ENCODE measurements at regions not wholly inside any gene's neighbourhood (a gene's known extent, or its start where the extent isn't known, plus 50 kb on each side); places are given as distances from the start of the nearest gene placed in this dataset.

DNA sequence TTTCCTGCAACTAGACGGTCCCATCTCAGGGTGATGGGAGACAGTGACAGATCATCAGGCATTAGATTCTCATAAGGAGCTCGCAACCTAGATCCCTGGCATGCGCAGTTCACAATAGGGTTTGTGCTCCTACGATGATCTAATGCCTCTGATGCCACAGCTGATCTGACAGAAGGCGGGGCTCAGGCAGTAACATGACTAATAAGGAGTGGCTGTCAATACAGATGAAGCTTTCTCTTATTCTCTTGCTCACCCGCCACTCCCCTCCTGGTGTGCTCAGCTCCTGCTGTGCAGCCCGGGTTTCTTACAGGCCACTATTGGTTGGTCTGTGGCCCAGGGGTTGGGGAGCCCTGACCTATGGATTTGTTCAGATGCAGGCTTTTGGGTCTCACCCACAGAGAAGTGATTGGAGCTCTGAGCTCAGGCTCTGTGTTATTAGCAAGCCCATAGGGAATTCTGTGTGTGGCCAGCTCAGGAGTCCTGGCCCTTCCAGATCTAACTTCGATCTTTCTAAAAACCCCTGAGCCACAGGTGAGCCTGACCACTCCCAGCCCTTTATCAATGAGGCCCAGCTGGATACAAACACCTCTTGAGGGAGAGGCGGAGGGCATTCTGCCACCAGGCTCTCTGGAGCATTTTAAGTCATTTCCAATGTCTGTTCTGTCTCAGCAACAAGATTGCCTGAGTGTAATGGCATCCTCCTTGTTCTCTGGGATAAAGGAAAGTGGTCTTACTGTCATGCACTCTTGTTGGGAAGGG lies 351.8 kb downstream of the BUD13 start:
- TF ChIP-seq TCF12 (IDR thresholded peaks at IDR 0.05) = no peak
- no peak for TF ChIP-seq MEF2A (IDR thresholded peaks at IDR 0.05; ENCODE audit: borderline replicate concordance, low read depth)
- H3K4me3 ChIP-seq (ENCODE audit: low read depth in 2 of 2, low read length in 1 of 2) = no peak overlapping the region
- CTCF ChIA-PET = interaction anchor here (0.8 to 10.9 kb wide), 8 partner anchors 31 to 221 kb away, joined by 3 to 109 read pairs (median 4); no protein-coding TSS in a partner anchor

GRCh38 chr11:116420030-116420429 lies 352.8 kb downstream of the BUD13 start:
- Histone ChIP-seq H4K20me1 (ENCODE audit: insufficient read depth) (no peaks in the 10 kb centered on the region), H3K27ac (ENCODE audit: low read depth in 2 of 2, low read length in 1 of 2) (peak overlapping the region in 1 of 2 experiments; percentile 100; a peak in 2 of 4 replicates), H3K9me3 (no peaks in the 10 kb centered on the region), H3K36me3 (replicated peaks in 1 of 2; ENCODE audit: control insufficient read depth in 1 of 2, insufficient read depth in 2 of 2, low read length in 1 of 2) (no peaks in the 10 kb centered on the region), H3K27me3 (ENCODE audit: insufficient read depth) (no peaks in the 10 kb centered on the region), H2AFZ (ENCODE audit: low read depth) (no peak overlapping the region), H3K79me2 (ENCODE audit: insufficient read depth) (no peaks in the 10 kb centered on the region), H3K9me2 (no peaks in the 10 kb centered on the region), H3K4me2 (no peak overlapping the region), H3K4me1 (ENCODE audit: control insufficient read depth in 1 of 2, insufficient read depth in 2 of 2, low read depth in 1 of 2, low read length in 1 of 2) (peaks cover 0 to 72% of the 10 kb centered on the region in 2 experiments; a peak in 2 of 4 replicates), H3F3A (replicated peaks; ENCODE audit: insufficient read depth) (no peaks in the 10 kb centered on the region), H3K9ac (no peak overlapping the region), H3K4me3 (ENCODE audit: low read depth in 2 of 2, low read length in 1 of 2) (no peak overlapping the region)
- no peak for TF ChIP-seq FOXM1 (IDR thresholded peaks at IDR 0.05; ENCODE audit: low read depth)
- TF ChIP-seq REST (IDR thresholded peaks at IDR 0.05; ENCODE audit: low read depth, low read length) = no peak
- TF ChIP-seq TAF1 (IDR thresholded peaks at IDR 0.05; ENCODE audit: borderline replicate concordance, low read depth, low read length) = no peak
- TF ChIP-seq, protein P1, sequence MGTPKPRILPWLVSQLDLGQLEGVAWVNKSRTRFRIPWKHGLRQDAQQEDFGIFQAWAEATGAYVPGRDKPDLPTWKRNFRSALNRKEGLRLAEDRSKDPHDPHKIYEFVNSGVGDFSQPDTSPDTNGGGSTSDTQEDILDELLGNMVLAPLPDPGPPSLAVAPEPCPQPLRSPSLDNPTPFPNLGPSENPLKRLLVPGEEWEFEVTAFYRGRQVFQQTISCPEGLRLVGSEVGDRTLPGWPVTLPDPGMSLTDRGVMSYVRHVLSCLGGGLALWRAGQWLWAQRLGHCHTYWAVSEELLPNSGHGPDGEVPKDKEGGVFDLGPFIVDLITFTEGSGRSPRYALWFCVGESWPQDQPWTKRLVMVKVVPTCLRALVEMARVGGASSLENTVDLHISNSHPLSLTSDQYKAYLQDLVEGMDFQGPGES (IDR thresholded peaks at IDR 0.05; ENCODE audit: low read depth, low read length) = no peak
- TF ChIP-seq, protein P2, sequence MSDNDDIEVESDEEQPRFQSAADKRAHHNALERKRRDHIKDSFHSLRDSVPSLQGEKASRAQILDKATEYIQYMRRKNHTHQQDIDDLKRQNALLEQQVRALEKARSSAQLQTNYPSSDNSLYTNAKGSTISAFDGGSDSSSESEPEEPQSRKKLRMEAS (IDR thresholded peaks at IDR 0.05; ENCODE audit: low read depth) = no peak
- TF ChIP-seq RAD21 (IDR thresholded peaks at IDR 0.05; ENCODE audit: low read length) = no peak
- TF ChIP-seq SIN3A (IDR thresholded peaks at IDR 0.05; ENCODE audit: borderline replicate concordance, low read depth, low read length) = no peak
- no peak for TF ChIP-seq ELF1 (IDR thresholded peaks at IDR 0.05)
- TF ChIP-seq NRF1 (IDR thresholded peaks at IDR 0.05; ENCODE audit: low read depth, low read length) = no peak
- TF ChIP-seq, protein P3, sequence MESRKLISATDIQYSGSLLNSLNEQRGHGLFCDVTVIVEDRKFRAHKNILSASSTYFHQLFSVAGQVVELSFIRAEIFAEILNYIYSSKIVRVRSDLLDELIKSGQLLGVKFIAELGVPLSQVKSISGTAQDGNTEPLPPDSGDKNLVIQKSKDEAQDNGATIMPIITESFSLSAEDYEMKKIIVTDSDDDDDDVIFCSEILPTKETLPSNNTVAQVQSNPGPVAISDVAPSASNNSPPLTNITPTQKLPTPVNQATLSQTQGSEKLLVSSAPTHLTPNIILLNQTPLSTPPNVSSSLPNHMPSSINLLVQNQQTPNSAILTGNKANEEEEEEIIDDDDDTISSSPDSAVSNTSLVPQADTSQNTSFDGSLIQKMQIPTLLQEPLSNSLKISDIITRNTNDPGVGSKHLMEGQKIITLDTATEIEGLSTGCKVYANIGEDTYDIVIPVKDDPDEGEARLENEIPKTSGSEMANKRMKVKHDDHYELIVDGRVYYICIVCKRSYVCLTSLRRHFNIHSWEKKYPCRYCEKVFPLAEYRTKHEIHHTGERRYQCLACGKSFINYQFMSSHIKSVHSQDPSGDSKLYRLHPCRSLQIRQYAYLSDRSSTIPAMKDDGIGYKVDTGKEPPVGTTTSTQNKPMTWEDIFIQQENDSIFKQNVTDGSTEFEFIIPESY (IDR thresholded peaks at IDR 0.05; ENCODE audit: borderline replicate concordance, low read depth) = no peak
- no peak for TF ChIP-seq TCF12 (IDR thresholded peaks at IDR 0.05)
- TF ChIP-seq JUND (IDR thresholded peaks at IDR 0.05) = no peak
- no peak for TF ChIP-seq USF1 (IDR thresholded peaks at IDR 0.05; ENCODE audit: borderline replicate concordance, low read depth)
- TF ChIP-seq RCOR1 (IDR thresholded peaks at IDR 0.05; ENCODE audit: low read length) = no peak
- no peak for TF ChIP-seq GATA2 (CRISPR knock-in tag; IDR thresholded peaks at IDR 0.05)
- no peak for TF ChIP-seq CTCF (IDR thresholded peaks at IDR 0.05)
- ChIA-PET POLR2A (interaction anchor here (1.4 to 11.4 kb wide), 3 partner anchors 32 to 83 kb away, joined by 4 to 237 read pairs (median 26); no protein-coding TSS in a partner anchor), CTCF (interaction anchor here (0.8 to 10.9 kb wide), 7 partner anchors 32 to 221 kb away, joined by 3 to 109 read pairs (median 3); no protein-coding TSS in a partner anchor)
- no peak for DNase-seq

More for the DNA sequence above, 351.8 kb downstream of the BUD13 start:
- H3K9me2 ChIP-seq = no peaks in the 10 kb centered on the region
- H3K9me3 ChIP-seq = no peaks in the 10 kb centered on the region
- H3K9ac ChIP-seq = no peak overlapping the region
- WGBS (ENCODE audit: low lambda C conversion rate) = 52% methylated on average over 7 of the region's 9 CpGs
- no peak overlapping the region for H3K4me2 ChIP-seq
- peaks cover 0 to 71% of the 10 kb centered on the region in 2 experiments; a peak in 2 of 4 replicates for H3K4me1 ChIP-seq (ENCODE audit: control insufficient read depth in 1 of 2, insufficient read depth in 2 of 2, low read depth in 1 of 2, low read length in 1 of 2)
- H4K20me1 ChIP-seq (ENCODE audit: insufficient read depth) = no peaks in the 10 kb centered on the region
- H3K27me3 ChIP-seq (ENCODE audit: insufficient read depth) = no peaks in the 10 kb centered on the region
- POLR2A ChIA-PET = interaction anchor here (0.8 to 11.4 kb wide), 4 partner anchors 32 to 82 kb away, joined by 3 to 237 read pairs (median 4); no protein-coding TSS in a partner anchor
- no peak overlapping the region for H2AFZ ChIP-seq (ENCODE audit: low read depth)
- peak overlapping the region in 1 of 2 experiments; percentile 100; a peak in 2 of 4 replicates for H3K27ac ChIP-seq (ENCODE audit: low read depth in 2 of 2, low read length in 1 of 2)
- DNase-seq = no peak
- no peaks in the 10 kb centered on the region for H3K79me2 ChIP-seq (ENCODE audit: insufficient read depth)
- H3K36me3 ChIP-seq (replicated peaks in 1 of 2; ENCODE audit: control insufficient read depth in 1 of 2, insufficient read depth in 2 of 2, low read length in 1 of 2) = no peaks in the 10 kb centered on the region
- H3F3A ChIP-seq (replicated peaks; ENCODE audit: insufficient read depth) = no peaks in the 10 kb centered on the region

All from SK-N-SH (cell line).